BE2C (cell line): ENCODE measurements at regions not wholly inside any gene's neighbourhood (a gene's known extent, or its start where the extent isn't known, plus 50 kb on each side); places are given as distances from the start of the nearest gene placed in this dataset.

ENCODE experiments used
- DNase-seq: peaks from one replicate; pipeline ENCODE4 v3.0.0-alpha.2; 2020
- H3K27me3 ChIP-seq: fragments of 250-450 bp; sonication (Bioruptor Pico); 2 replicates; pipeline ENCODE4 v1.5.1; 2020; ENCODE audit warnings: mild to moderate bottlenecking
- H3K36me3 ChIP-seq: fragments of 250-450 bp; sonication (Bioruptor Pico); 2 replicates; pipeline ENCODE4 v1.5.1; 2020; ENCODE audit warnings: mild to moderate bottlenecking
- H3K4me1 ChIP-seq: fragments of 250-450 bp; sonication (Bioruptor Pico); 2 replicates; pipeline ENCODE4 v1.5.1; 2020
- H3K4me3 ChIP-seq: 2 replicates; pipeline ENCODE4 v1.5.1; 2011; ENCODE audit warnings: low read depth, low read length
- H3K9me3 ChIP-seq: fragments of 250-450 bp; sonication (Bioruptor Pico); 2 replicates; pipeline ENCODE4 v1.5.1; 2020
- CTCF ChIP-seq: IDR thresholded peaks from 2 replicates; pipeline ENCODE4 v1.5.1; 2012; ENCODE audit warnings: mild to moderate bottlenecking, low read depth, low read length

GRCh38 chr6:154648188-154648887 lies 84.9 kb upstream of the SCAF8 start:
- no peaks in the 10 kb centered on the region for H3K36me3 ChIP-seq
- H3K27me3 ChIP-seq = no peaks in the 10 kb centered on the region
- H3K4me1 ChIP-seq = no peaks in the 10 kb centered on the region
- no peaks in the 10 kb centered on the region for H3K9me3 ChIP-seq
- H3K4me3 ChIP-seq = no peak overlapping the region
- DNase-seq = no peak
- TF ChIP-seq CTCF = no peak

GRCh38 chr6:154648888-154649205 lies 84.4 kb upstream of the SCAF8 start:
- no peak for DNase-seq
- H3K9me3 ChIP-seq = no peaks in the 10 kb centered on the region
- no peaks in the 10 kb centered on the region for H3K27me3 ChIP-seq
- no peak overlapping the region for H3K4me3 ChIP-seq
- TF ChIP-seq CTCF = no peak
- no peaks in the 10 kb centered on the region for H3K36me3 ChIP-seq
- no peaks in the 10 kb centered on the region for H3K4me1 ChIP-seq

GRCh38 chr6:154649721-154650120 lies 83.5 kb upstream of the SCAF8 start:
- TF ChIP-seq CTCF = no peak
- Histone ChIP-seq H3K4me1 (no peaks in the 10 kb centered on the region), H3K36me3 (no peaks in the 10 kb centered on the region), H3K9me3 (no peaks in the 10 kb centered on the region), H3K4me3 (no peak overlapping the region), H3K27me3 (no peaks in the 10 kb centered on the region)
- no peak for DNase-seq

- H3K36me3 ChIP-seq = no peaks in the 10 kb centered on the region
- no peak overlapping the region for H3K4me3 ChIP-seq
- no peak for TF ChIP-seq CTCF
- no peak for DNase-seq
- H3K27me3 ChIP-seq = no peaks in the 10 kb centered on the region
- H3K9me3 ChIP-seq = no peaks in the 10 kb centered on the region
- no peaks in the 10 kb centered on the region for H3K4me1 ChIP-seq
Observed at GRCh38 chr6:154650351-154650750, 82.9 kb upstream of the SCAF8 start.

GRCh38 chr6:154651656-154652055 lies 81.6 kb upstream of the SCAF8 start:
- DNase-seq = no peak
- no peaks in the 10 kb centered on the region for H3K27me3 ChIP-seq
- no peak overlapping the region for H3K4me3 ChIP-seq
- no peaks in the 10 kb centered on the region for H3K9me3 ChIP-seq
- H3K4me1 ChIP-seq = no peaks in the 10 kb centered on the region
- H3K36me3 ChIP-seq = no peaks in the 10 kb centered on the region
- no peak for TF ChIP-seq CTCF

GRCh38 chr6:154653385-154653784 lies 79.8 kb upstream of the SCAF8 start:
- Histone ChIP-seq H3K36me3 (no peaks in the 10 kb centered on the region), H3K4me1 (no peaks in the 10 kb centered on the region), H3K9me3 (0 out of 2 replicates have a peak, but pooled peaks cover 2% of the 10 kb centered on the region), H3K27me3 (no peaks in the 10 kb centered on the region), H3K4me3 (no peak overlapping the region)
- DNase-seq = no peak
- no peak for TF ChIP-seq CTCF
